HFF-Myc (cell line): ENCODE measurements at regions not wholly inside any gene's neighbourhood (a gene's known extent, or its start where the extent isn't known, plus 50 kb on each side); places are given as distances from the start of the nearest gene placed in this dataset.
"Not testable (repeated sequence)": the region's sequence is repeated elsewhere in the genome, so short reads cannot be mapped to it uniquely, and the experiment has no call there.

ENCODE experiments used
- DNase-seq: peaks from one replicate; pipeline ENCODE4 v3.0.0-alpha.2; 2011; ENCODE audit warnings: low read depth; ENCODE audit errors: extremely low read depth
- H3K4me3 ChIP-seq: replicated peaks from 2 replicates; pipeline ENCODE4 v1.5.1; 2011; ENCODE audit warnings: low read depth, mild to moderate bottlenecking, control low read depth, low read length
- CTCF ChIP-seq: IDR thresholded peaks from 2 replicates; pipeline ENCODE4 v1.5.1; 2012; ENCODE audit warnings: mild to moderate bottlenecking, low read depth, low read length, control low read depth; ENCODE audit errors: missing control alignments

DNA sequence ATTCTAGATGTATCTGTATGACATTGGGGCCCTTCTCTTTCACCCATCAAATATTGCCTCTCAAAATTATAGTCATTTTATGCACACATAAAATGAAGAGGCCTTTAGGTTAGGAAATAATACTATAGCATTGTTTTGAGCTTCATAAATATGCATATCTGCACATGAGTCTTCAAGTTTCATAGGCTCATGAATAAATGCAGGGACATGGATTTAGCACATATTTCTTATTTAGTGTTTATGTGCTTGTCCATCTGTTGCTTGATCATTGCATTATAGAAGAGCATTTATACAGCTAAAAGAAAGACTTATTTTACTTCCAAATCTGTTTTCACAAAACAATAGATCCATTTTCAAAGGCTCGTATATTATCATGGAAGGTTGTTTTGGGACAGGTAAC is 455.8 kb downstream of the EPM2A start:
- no peak for TF ChIP-seq CTCF
- no peak for DNase-seq
- H3K4me3 ChIP-seq = no peak overlapping the region

DNA sequence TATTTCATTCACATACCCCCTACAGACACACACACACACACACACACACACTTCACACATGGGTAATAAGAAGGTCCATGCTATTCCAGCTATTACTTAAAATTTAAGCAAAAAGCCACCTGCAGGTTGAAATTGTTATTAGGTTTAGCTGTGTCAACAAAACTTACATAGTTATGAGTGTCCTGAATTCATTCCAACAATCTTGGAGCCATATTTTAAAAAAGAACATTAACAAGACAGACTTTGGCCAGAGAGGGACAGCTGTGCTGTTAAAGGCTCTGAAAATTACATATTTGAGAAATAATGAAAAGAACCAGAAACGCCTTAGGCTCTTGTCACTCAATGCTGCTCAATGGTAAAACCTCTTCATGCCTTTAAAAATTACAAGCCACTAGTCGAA is 455.3 kb downstream of the EPM2A start:
- no peak for TF ChIP-seq CTCF
- H3K4me3 ChIP-seq = no peak overlapping the region
- DNase-seq = no peak

- not testable (repeated sequence) for H3K4me3 ChIP-seq, DNase-seq
Observed at GRCh38 chr6:145283209-145283608, 452.1 kb downstream of the EPM2A start.

GRCh38 chr6:145283856-145284255 is 451.5 kb downstream of the EPM2A start:
- no peak for TF ChIP-seq CTCF
- DNase-seq = no peak
- H3K4me3 ChIP-seq = no peak overlapping the region

- TF ChIP-seq CTCF = no peak
- no peak overlapping the region for H3K4me3 ChIP-seq
- no peak for DNase-seq
Observed at GRCh38 chr6:145286916-145287315, 448.4 kb downstream of the EPM2A start.

- no peak for DNase-seq
- H3K4me3 ChIP-seq = no peak overlapping the region
- TF ChIP-seq CTCF = no peak
Observed at GRCh38 chr6:145289573-145289972, 445.7 kb downstream of the EPM2A start.

DNA sequence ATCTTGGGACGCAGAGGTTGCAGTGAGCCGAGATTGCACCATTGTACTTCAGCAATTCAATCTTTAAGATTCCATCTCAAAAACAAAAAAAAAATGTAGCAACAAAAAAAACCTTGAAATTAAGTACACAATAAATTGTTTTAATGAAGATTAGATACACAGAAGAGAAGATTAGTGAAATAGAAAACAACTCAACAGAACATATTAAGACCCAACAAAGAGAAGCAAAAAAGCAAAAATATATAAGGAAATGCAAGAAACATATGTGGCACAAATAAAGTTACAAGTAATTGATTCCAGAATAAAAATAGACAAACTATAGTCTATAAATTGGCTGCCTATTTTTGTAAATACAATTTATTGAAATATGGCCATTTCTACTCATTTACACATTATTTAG is 445.2 kb downstream of the EPM2A start:
- no peak overlapping the region for H3K4me3 ChIP-seq
- DNase-seq = no peak
- TF ChIP-seq CTCF = no peak

- DNase-seq = no peak
- TF ChIP-seq CTCF = no peak
- H3K4me3 ChIP-seq = no peak overlapping the region
Observed at GRCh38 chr6:145292066-145292465, 443.3 kb downstream of the EPM2A start.
